ENCODE measurements at regions not wholly inside any gene's neighbourhood (a gene's known extent, or its start where the extent isn't known, plus 50 kb on each side); places are given as distances from the start of the nearest gene placed in this dataset.
"Not testable (repeated sequence)": the region's sequence is repeated elsewhere in the genome, so short reads cannot be mapped to it uniquely, and the experiment has no call there.

DNA sequence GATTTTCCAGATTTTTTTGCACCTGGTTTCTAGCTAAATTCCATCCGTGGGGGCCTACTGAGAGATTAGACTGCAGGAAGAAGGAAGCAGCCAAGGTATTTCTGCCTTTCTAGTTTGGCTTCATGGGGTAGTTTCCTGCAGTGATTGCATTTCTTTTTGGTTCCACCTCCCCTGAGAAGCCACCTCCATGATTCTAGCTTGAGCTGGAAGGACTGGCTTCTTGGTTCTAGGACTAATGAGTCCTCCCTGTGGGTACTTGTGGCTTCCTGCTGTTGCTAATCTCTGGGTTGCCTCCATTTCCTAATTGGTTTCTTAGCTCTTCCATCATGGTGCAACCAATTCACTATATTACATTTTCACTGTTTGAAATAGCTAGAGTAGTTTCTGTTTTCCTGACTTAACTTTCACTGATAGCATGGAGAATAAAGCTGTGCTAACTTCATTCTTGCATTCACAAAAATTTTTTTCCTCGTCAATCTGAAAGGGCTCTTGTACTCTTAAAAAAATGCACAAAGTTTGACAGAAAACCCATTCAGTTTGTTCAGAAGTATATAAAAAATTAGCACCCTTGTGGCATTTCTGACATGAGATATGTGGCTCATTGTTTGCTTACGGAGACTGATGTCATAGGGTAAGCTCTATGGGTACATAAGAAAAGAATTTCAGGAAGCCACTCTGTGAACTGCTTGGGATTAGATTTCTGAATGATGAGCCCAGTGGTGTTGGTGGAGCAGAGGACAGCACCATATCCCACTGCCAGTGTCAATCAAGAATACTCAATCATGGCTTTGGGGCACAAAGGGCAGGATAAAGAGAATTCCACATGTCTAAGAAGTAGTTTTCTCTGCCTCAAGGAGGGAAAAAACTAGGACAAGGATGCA is 242.8 kb upstream of the RBMS1 start:
- no peak for DNase-seq

DNA sequence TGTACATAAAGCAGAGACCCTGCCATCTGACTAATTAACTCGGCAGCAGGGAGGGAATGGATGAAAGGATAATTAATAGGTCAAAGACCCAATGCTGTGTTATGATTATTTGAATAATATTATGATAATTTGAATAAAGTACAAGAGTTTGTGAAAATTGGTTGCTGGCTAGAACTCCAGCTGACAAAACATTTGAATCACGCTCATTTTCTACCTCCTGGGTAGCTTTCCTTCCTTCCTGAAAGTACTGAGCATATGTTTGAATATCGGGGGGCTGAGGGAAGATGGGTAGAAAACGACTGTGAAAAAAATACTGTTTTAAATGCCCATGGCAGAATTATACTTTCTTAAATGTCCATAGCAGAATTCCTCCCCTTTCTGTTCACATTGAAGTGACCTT is 243.6 kb upstream of the RBMS1 start:
- no peak for DNase-seq

- DNase-seq: no peak
These were observed 247.7 kb upstream of the RBMS1 start for GRCh38 chr2:160741271-160741670.

DNA sequence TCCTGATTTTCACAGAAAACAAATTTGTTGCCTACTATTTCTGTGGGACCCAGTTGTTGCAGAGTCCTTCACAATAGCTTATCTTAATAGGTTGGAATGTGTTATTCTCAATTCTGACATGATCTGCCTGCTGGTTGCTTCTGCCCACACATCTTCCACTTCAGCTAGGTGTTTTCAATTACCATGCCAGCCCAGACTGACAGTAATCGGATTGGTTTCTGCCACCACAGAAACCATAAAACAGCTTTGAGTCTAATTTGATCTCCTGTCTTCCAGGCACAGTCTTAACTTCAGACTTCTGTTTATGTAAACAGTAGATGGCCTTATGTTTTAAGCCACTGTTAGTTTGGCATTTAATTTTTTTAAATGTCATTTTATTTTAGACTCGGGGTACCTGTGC is 248.2 kb upstream of the RBMS1 start:
- DNase-seq: no peak

GRCh38 chr2:160742667-160743066 is 249.1 kb upstream of the RBMS1 start:
- no peak for DNase-seq

GRCh38 chr2:160747501-160748170 is 254.0 kb upstream of the RBMS1 start:
- DNase-seq: no peak

- DNase-seq: no peak
These were observed 257.4 kb upstream of the RBMS1 start for GRCh38 chr2:160751021-160751420.

- DNase-seq: no peak
These were observed 259.1 kb upstream of the RBMS1 start for GRCh38 chr2:160752475-160753330.

DNA sequence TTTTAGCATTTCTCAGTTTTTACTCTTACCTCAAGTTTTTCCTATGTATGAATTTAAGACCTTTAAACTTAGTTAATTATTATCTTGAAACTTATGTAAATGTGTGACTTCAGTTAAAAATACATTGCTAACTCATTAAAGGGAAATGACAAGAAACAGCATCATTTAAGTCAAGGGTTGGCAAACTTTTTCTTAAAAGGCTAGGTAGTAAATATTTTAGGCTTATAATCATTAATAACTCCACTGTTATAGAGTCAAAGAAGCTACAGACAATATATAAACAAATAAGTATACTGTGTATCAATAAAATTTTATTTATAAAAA is 259.7 kb upstream of the RBMS1 start:
- DNase-seq: no peak

- no peak for DNase-seq
These were observed 260.4 kb upstream of the RBMS1 start for GRCh38 chr2:160753960-160754359.

DNA sequence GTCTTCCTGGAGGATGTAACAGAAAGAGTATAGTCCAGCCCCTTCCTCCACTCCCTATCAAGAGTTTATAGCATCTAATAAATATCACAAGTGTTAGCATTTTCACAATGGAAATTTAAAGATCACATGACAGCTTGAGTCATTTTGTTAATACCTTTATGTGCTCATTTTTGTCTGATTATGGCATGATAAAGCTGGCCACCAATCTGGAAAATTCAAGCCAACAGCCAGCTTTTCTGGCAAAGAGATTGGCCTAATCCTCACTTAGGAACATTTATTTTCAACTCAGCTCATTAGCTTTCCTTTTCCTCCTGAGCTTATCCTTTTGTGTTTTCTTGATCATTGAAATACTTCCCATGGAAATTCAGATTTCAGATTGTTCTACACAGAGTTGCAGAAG is 262.9 kb upstream of the RBMS1 start:
- DNase-seq: no peak

- not testable (repeated sequence) for DNase-seq
These were observed 269.0 kb upstream of the RBMS1 start for GRCh38 chr2:160762493-160763128.

DNA sequence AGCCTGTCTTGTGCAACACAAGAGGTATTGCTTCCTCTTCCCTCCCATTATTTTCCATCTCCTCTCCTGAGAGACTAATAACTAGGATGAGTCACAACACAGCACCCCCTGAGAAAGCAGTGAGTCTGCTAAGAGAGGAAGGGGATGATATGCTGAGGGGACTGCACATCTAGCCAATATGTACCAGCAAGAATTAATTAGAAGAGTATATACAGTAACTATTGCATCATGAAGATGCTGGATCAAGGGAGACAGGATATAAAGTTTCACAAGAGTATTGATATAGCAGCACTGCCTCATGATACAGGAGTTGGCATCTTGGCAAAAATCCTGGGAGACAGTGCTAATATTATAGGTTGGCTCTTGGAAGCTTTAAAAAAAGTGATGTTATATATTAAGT is 289.9 kb upstream of the RBMS1 start:
- no peak for DNase-seq

DNA sequence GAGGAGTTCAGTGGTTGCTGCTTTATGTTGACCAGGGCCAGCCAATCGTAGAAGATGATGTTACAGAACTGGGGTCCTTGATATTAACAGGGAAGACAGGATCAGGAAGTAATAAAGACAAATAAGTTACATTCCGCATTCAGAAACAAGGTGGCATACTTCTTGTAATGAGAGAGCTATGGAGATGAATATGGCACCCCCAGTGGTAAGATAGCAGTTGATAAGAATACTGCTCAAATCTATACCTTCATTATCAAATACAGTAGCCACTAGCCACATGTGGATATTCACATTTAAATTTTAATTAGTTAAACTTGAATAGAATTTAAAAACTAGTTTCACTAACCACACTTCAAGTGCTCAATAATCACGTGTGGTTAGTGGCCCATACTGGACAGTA is 290.4 kb upstream of the RBMS1 start:
- DNase-seq: no peak

DNA sequence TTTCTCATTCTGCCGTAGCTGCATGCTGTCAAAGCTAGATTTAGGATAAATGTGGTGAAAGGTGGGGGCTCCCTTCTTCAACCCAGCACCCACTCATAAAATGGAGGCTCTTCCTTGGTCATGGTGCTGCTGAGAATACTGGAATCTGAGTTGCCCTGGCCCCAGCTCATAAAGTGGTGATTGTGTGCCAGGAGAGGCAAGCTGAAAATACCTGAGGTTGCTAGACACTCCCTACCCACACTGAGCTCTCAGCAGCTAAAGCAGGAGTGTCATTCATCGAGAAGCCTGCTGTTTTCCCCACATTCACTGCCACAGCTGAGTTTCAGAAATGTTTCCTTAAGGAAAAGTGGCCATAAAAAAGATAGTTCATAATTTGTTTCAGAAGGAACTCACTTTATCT is 297.1 kb upstream of the RBMS1 start:
- DNase-seq: no peak

DNA sequence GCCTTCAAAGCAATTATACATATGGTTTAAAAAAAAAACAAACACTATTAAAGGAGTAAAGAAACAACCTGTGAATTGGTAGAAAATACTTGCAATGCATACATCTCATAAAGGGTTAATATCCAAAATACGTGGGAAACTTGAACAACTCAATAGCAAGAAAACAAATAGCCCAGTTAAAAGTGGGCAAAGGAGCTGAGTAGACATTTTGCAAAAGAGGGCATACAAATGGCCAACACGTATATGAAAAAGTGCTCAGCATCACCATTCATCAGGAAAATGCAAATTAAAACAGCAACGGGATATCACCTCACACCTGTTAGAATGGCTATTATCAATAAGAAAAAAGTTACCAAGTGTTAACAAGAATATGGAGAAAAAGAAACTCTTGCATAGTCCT is 298.3 kb upstream of the RBMS1 start:
- DNase-seq: no peak

DNA sequence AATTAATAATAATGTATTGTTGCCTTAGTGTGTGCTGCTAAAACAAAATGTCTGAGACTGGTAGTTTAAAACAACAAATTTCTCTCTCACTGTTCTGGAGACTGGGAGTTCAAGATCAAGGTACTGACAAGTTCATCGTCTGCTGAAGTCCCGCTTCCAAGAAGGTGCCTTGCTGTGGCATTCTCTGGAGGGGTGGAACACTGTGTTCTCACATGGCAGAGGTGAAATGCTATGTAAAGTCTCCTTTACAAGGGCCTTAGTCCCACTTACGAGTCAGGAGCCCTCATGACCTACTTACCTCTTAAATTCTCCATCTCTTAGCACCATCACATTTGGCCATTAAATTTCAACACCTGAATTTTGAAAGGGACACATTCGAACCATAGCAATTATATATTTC is 299.2 kb upstream of the RBMS1 start:
- DNase-seq: no peak

- DNase-seq: no peak
These were observed 301.3 kb upstream of the RBMS1 start for GRCh38 chr2:160794926-160795325.

- no peak for DNase-seq
These were observed 310.3 kb upstream of the RBMS1 start for GRCh38 chr2:160803881-160804280.

DNA sequence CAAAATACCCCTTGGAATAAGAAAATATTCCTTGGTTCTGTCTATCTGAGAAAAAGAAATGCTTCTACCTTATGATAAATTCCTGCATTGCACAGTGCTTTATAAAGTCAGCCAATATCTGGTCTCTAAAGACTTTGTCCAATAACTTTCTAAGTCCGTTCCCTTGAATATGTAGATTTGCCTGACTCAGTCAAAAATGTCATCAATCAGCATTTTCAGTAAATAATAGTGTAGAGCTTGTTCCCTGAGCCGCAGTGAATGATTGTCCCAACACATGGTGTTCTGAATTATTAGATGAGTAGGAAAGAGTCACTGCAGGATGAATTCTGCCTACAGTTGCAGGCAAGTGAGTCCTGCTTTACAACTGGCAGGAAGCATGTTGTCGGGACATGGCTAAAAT is 316.8 kb upstream of the RBMS1 start:
- no peak for DNase-seq

DNA sequence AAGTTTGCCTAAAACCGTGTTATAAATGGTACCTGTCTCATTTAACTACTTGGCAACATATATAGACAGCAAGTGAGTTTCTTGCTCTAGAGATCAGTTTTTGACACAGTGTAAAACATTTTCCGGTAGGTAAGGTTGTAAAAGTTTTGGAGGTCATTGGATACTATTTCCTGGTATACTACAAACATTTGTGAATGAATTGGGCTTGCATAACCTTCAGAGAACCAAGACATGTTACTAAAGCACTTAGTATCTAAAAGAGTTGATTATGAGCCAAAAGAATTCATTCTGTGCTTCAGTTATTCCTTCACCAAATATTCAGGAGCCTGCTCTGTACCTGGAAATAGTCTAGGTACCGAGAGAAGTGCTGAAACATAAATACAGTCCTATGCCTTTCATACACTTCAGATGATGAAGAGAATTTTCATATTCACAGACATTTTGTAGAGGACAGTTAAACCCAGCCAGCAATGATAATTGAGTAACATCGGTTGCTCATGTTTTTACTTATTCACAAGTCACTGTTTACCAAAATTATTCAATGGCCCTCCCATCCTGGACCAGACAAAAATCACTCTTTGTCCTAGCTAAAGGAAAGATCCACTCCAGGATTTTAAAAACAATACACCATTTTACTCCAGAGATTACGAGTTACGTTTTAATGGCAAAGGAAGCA is 319.4 kb upstream of the RBMS1 start:
- no peak for DNase-seq

- DNase-seq: no peak
These were observed 319.9 kb upstream of the RBMS1 start for GRCh38 chr2:160813506-160813858.

All from hematopoietic multipotent progenitor cell treated with erythropoietin and hydrocortisone succinate and interleukin-3 and kit ligand, for 8 days (in vitro differentiated cells).